OCI-LY7 (cell line): ENCODE measurements at regions not wholly inside any gene's neighbourhood (a gene's known extent, or its start where the extent isn't known, plus 50 kb on each side); places are given as distances from the start of the nearest gene placed in this dataset.

Experiments
- EZH2phosphoT487 ChIP-seq: fragments of 200-600 bp; sonication (generic); IDR thresholded peaks from 2 replicates; pipeline ENCODE4 v1.6.1; 2018; ENCODE audit warnings: low read depth, borderline replicate concordance, mild to moderate bottlenecking, mixed run types, antibody characterized with exemption, low read length, moderate library complexity, mixed read lengths
- TF ChIP-seq, protein P1 (sequence below): fragments of 200-600 bp; sonication (generic); conservative IDR thresholded peaks from 2 replicates; pipeline ENCODE4 v1.5.1; 2014; ENCODE audit warnings: mild to moderate bottlenecking, antibody characterized with exemption, low read length, moderate library complexity, mixed read lengths

DNA sequence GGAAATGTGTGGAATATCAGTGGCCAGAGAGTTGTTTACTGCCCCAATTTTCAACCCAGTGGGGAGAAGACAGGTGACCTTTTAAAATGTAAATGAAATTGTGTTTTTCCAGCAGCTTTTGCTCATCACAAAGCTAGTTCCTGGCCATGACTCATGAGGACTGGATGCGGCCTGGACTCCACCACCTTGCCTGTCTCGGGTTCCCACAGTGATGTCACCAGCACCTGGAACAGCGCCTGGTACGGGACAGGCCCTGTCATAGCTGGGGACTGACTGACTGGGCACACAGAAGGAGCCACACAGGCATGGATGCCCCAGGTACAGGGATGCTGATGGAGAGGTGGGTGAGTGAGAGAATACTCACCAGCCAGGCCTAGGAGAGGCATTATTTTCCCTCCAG, 277.1 kb downstream of the AJAP1 start:
- TF ChIP-seq, protein P1, sequence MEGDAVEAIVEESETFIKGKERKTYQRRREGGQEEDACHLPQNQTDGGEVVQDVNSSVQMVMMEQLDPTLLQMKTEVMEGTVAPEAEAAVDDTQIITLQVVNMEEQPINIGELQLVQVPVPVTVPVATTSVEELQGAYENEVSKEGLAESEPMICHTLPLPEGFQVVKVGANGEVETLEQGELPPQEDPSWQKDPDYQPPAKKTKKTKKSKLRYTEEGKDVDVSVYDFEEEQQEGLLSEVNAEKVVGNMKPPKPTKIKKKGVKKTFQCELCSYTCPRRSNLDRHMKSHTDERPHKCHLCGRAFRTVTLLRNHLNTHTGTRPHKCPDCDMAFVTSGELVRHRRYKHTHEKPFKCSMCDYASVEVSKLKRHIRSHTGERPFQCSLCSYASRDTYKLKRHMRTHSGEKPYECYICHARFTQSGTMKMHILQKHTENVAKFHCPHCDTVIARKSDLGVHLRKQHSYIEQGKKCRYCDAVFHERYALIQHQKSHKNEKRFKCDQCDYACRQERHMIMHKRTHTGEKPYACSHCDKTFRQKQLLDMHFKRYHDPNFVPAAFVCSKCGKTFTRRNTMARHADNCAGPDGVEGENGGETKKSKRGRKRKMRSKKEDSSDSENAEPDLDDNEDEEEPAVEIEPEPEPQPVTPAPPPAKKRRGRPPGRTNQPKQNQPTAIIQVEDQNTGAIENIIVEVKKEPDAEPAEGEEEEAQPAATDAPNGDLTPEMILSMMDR, result no peak
- no peak for TF ChIP-seq EZH2phosphoT487
